Upper lobe of left lung (tissue), 6 donors: ENCODE measurements at regions not wholly inside any gene's neighbourhood (a gene's known extent, or its start where the extent isn't known, plus 50 kb on each side); places are given as distances from the start of the nearest gene placed in this dataset.

ENCODE experiments used
- ATAC-seq, 2 donors: fragments of 200-7000 bp; cut with Tn5 transposase; one replicate each; pipeline ENCODE4 v1.9.1; 2022; ENCODE audit warnings: mild to moderate bottlenecking in 2 of 2, moderate library complexity in 2 of 2; ENCODE audit not compliant: low FRiP score in 2 of 2
- DNase-seq, 2 donors: peaks; one replicate each; pipeline ENCODE4 v3.0.0-alpha.2; 2019 to 2020
- H3K27ac ChIP-seq, 4 donors: fragments of 200-600 bp; sonication (generic); one replicate each; pipeline ENCODE4 v1.5.1; 2016 to 2019
- H3K27me3 ChIP-seq, 4 donors: fragments of 200-600 bp; sonication (generic); one replicate each; pipeline ENCODE4 v1.5.1; 2017 to 2019
- H3K36me3 ChIP-seq, 4 donors: fragments of 200-600 bp; sonication (generic); one replicate each; pipeline ENCODE4 v1.5.1; 2016 to 2019
- H3K4me1 ChIP-seq, 4 donors: fragments of 200-600 bp; sonication (generic); one replicate each; pipeline ENCODE4 v1.5.1; 2018 to 2019
- H3K4me3 ChIP-seq, 4 donors: fragments of 200-600 bp; sonication (generic); one replicate each; pipeline ENCODE4 v1.5.1; 2017 to 2019; ENCODE audit warnings: mild to moderate bottlenecking in 2 of 4, moderate library complexity in 1 of 4
- H3K9me3 ChIP-seq, 4 donors: fragments of 200-600 bp; sonication (generic); one replicate each; pipeline ENCODE4 v1.5.1; 2018 to 2019
- EP300 ChIP-seq, 4 donors: sonication (generic); formaldehyde crosslinking; IDR thresholded peaks; one replicate each; pipeline ENCODE4 v1.5.1; 2017; ENCODE audit warnings: antibody characterized with exemption in 4 of 4, control low read depth in 2 of 4
- POLR2A ChIP-seq, 4 donors: fragments of 450-650 bp; IDR thresholded peaks; one replicate each; pipeline ENCODE4 v1.5.1; 2016 to 2017; ENCODE audit warnings: antibody characterized with exemption in 4 of 4, mild to moderate bottlenecking in 2 of 4
- POLR2AphosphoS5 ChIP-seq, 2 donors: sonication (generic); formaldehyde crosslinking; IDR thresholded peaks; one replicate each; pipeline ENCODE4 v1.5.1; 2017; ENCODE audit warnings: antibody characterized with exemption in 2 of 2
- WGBS, 2 donors: methylation state at CpG; one replicate each; pipeline ENCODE4 v1.1.5; 2017 to 2018; 5-methylcytosine and 5-hydroxymethylcytosine counted together
- TF ChIP-seq, protein P1 (sequence below), 6 experiments: fragments of 450-650 bp in 4 of 6; fragments of 200-600 bp in 2 of 6; sonication (generic) in 2 of 6; IDR thresholded peaks; one replicate each; pipeline ENCODE4 v1.5.1; 2016 to 2019; ENCODE audit warnings: antibody characterized with exemption in 6 of 6
- donor health status: DM: no; HTN: no; CAD: no; lungs with moderate emphysema.
- donor health status: DM: no; HTN: yes; CAD: no; lungs with severe emphysema.

- H3K27me3 ChIP-seq, result no peaks in the 10 kb centered on the region
- no peak for ATAC-seq
- 27 to 39% methylated on average over 5 of the region's 5 CpGs for WGBS, 2 donors
Measured at GRCh38 chr22:49524362-49524761, 303.3 kb downstream of the BRD1 start.

GRCh38 chr22:49523374-49524008 is 304.2 kb downstream of the BRD1 start:
- peaks cover 0 to 5% (median 2%) of the 10 kb centered on the region in 4 donors for H3K4me1 ChIP-seq
- H3K4me3 ChIP-seq, result no peak overlapping the region
- H3K27me3 ChIP-seq, result no peaks in the 10 kb centered on the region
- ATAC-seq (no peak), DNase-seq (no peak)
- TF ChIP-seq POLR2AphosphoS5 (IDR thresholded peaks at IDR 0.05) (no peak), EP300 (IDR thresholded peaks at IDR 0.05) (no peak), POLR2A (IDR thresholded peaks at IDR 0.05) (no peak)
- TF ChIP-seq, protein P1, sequence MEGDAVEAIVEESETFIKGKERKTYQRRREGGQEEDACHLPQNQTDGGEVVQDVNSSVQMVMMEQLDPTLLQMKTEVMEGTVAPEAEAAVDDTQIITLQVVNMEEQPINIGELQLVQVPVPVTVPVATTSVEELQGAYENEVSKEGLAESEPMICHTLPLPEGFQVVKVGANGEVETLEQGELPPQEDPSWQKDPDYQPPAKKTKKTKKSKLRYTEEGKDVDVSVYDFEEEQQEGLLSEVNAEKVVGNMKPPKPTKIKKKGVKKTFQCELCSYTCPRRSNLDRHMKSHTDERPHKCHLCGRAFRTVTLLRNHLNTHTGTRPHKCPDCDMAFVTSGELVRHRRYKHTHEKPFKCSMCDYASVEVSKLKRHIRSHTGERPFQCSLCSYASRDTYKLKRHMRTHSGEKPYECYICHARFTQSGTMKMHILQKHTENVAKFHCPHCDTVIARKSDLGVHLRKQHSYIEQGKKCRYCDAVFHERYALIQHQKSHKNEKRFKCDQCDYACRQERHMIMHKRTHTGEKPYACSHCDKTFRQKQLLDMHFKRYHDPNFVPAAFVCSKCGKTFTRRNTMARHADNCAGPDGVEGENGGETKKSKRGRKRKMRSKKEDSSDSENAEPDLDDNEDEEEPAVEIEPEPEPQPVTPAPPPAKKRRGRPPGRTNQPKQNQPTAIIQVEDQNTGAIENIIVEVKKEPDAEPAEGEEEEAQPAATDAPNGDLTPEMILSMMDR (IDR thresholded peaks at IDR 0.05), result no peak
- H3K27ac ChIP-seq, result no peak overlapping the region
- 82 to 83% methylated on average over 7 to 15 of the region's 15 CpGs for WGBS, 2 donors
- peaks cover 0 to 5% (median 0%) of the 10 kb centered on the region in 4 donors for H3K9me3 ChIP-seq
- H3K36me3 ChIP-seq, result no peaks in the 10 kb centered on the region

More at GRCh38 chr22:49524362-49524761, 303.3 kb downstream of the BRD1 start:
- Histone ChIP-seq H3K4me3 (no peak overlapping the region), H3K36me3 (no peaks in the 10 kb centered on the region), H3K4me1 (peaks cover 0 to 5% (median 2%) of the 10 kb centered on the region in 4 donors), H3K27ac (no peak overlapping the region), H3K9me3 (peaks cover 0 to 5% (median 0%) of the 10 kb centered on the region in 4 donors)
- TF ChIP-seq POLR2A (IDR thresholded peaks at IDR 0.05), result no peak
- TF ChIP-seq, protein P1 (IDR thresholded peaks at IDR 0.05), result no peak
- TF ChIP-seq EP300 (IDR thresholded peaks at IDR 0.05), result no peak
- no peak for TF ChIP-seq POLR2AphosphoS5 (IDR thresholded peaks at IDR 0.05)
- no peak for DNase-seq

DNA sequence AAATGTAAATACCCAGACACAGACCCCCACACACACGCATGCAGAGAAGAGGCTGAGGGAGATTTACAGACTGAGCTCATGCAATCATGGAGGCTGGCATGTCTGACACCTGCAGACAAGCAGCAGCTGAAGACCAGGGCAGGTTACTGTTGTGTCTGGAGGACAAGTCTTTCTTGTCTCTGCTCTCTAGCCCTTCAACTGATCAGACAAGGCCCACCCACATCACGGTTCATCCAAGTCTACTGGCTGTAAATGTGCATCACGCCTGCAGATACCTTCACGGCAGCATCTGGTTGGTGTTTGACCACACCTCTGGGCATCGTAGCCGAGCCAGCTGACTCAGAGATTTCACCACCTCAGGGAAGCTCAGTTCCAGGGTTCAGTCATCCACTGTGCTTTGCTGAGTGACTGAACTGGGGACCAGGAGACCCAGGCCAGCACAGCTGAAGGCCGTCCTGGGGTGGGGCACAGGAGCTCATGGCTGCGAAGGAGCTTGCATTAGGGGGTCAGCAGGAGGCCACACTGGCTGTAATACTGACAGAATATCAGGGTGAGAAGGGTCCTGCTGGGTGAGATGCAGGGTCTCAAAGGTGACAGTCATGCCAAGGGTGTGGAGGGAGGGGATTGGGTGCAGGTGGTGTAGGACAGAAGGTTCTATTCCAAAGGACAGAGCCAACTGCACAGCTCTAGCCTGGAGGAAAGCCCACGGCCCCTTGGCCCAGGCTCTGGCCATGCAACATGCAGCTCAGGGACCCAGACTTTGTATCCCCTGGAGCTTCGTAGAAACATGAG is 304.9 kb downstream of the BRD1 start:
- H3K36me3 ChIP-seq, result no peaks in the 10 kb centered on the region
- TF ChIP-seq POLR2A (IDR thresholded peaks at IDR 0.05), result no peak
- no peak for TF ChIP-seq EP300 (IDR thresholded peaks at IDR 0.05)
- TF ChIP-seq, protein P1 (IDR thresholded peaks at IDR 0.05), result no peak
- TF ChIP-seq POLR2AphosphoS5 (IDR thresholded peaks at IDR 0.05), result no peak
- H3K9me3 ChIP-seq, result peaks cover 0 to 5% (median 0%) of the 10 kb centered on the region in 4 donors
- H3K27ac ChIP-seq, result no peak overlapping the region
- H3K4me1 ChIP-seq, result peaks cover 0 to 5% (median 2%) of the 10 kb centered on the region in 4 donors
- H3K4me3 ChIP-seq, result no peak overlapping the region
- DNase-seq, result no peak
- ATAC-seq, result no peak
- H3K27me3 ChIP-seq, result no peaks in the 10 kb centered on the region
- WGBS, 2 donors, result 91 to 95% methylated on average over 5 to 10 of the region's 10 CpGs

DNA sequence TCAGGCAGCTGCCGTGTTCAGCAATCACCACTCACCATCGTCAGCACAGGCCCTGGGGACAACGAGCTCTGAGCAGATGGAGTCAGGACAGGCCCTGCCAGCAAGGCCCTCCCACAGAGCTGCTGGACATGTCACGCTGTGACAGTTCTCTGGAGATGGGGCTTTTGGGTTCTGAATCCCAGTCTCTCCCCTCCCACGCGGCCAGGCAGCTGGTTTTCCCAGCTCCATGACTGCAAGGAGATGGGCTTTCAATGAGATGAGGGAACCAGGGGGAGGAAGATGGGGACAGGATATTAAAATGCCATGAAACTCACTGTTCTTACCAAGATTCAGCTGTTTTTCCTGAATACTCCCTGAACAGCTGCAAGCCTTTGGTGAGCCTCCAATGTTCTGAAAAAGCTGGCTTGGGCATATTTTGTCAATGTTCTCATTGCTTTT is 305.9 kb downstream of the BRD1 start:
- no peak for DNase-seq
- 77 to 80% methylated on average over 6 of the region's 6 CpGs for WGBS, 2 donors
- no peak for ATAC-seq
- H3K27me3 ChIP-seq, result no peaks in the 10 kb centered on the region
- H3K27ac ChIP-seq, result no peak overlapping the region
- no peak overlapping the region for H3K4me3 ChIP-seq
- H3K9me3 ChIP-seq, result peaks cover 0 to 5% (median 0%) of the 10 kb centered on the region in 4 donors
- H3K36me3 ChIP-seq, result no peaks in the 10 kb centered on the region
- H3K4me1 ChIP-seq, result peaks cover 0 to 5% (median 2%) of the 10 kb centered on the region in 4 donors
- TF ChIP-seq POLR2AphosphoS5 (IDR thresholded peaks at IDR 0.05) (peak in 1 of 2 donors; percentile 17), EP300 (IDR thresholded peaks at IDR 0.05) (no peak)
- TF ChIP-seq, protein P1 (IDR thresholded peaks at IDR 0.05), result no peak
